HG02885 (cell line): ENCODE measurements at regions not wholly inside any gene's neighbourhood (a gene's known extent, or its start where the extent isn't known, plus 50 kb on each side); places are given as distances from the start of the nearest gene placed in this dataset.

ENCODE experiments used
- ATAC-seq: cut with Tn5 transposase; IDR thresholded peaks from one replicate; pipeline ENCODE4 v1.9.1; 2021; ENCODE audit warnings: mild to moderate bottlenecking; ENCODE audit not compliant: unreplicated experiment, poor library complexity

DNA sequence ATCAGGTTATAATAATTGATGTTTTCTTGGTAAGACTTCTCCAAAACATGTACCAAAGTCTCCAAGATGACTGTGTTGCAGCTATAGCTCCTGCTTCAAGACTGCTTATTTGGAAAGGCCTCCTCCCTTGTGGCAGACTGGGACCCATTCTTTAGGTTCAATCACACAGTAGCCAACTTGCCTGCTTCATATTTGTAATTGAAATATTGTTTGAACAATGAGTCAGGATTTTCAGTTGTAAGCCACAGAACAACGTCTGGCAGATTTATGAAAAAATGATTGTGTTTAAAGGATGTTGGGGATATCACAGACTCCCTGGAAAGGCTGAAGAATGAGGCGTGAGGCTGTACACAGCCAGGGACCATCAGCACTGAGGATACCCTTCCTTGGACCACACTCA, 458.9 kb downstream of the MED10 start:
- no peak for ATAC-seq

DNA sequence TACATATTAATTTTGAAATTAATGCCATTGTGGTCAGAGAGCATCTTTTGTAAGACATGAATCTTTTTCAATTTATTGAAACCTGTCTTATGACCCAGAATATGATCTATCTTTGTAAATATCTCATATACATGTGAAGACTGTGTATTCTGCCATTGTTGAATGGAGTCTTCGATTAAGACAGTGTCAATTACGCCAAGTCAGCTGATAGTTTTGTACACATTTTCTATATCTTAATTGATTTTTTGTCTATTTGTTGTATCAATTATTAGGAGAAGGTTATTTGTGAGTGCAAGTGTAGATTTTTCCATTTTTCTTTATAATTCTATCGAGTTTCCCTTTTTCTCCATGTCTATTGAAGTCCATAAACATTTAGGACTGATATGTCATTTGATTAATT, 471.6 kb downstream of the MED10 start:
- no peak for ATAC-seq

DNA sequence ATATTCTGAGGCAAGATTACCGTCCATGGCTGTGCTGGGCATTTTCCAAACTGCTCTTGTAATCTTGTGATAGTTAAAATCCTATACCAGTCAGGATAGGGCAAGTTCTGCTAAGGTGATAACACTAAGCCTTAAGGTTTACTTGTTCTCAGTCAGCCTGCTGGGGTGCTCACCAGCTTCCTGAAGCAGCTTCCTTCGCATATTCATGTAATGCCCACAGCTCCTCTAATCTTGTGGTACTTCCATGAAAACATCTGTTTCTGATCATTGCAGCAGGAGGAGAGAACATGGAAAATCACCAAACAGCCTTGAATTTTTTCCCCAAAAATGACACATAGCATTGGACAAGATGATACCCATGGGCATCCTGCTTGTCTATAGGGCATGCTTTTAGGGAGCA, 473.2 kb downstream of the MED10 start:
- ATAC-seq = no peak

DNA sequence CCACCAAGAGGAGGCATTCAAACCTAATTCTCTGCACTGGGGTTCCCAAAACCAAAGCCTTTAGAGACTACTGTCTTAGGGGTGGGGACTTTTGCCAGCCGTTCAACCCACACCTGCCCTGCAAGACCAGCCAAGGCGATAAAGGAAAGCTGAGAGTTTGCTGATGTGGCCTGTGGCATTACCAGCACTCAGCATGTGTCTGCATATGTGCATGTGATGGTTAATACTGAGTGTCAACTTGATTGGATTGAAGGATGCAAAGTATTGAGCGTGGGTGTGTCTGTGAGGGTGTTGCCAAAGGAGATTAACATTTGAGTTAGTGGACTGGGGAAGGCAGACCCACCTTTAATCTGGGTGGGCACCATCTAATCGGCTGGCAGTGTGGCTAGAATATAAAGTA, 474.2 kb downstream of the MED10 start:
- no peak for ATAC-seq

DNA sequence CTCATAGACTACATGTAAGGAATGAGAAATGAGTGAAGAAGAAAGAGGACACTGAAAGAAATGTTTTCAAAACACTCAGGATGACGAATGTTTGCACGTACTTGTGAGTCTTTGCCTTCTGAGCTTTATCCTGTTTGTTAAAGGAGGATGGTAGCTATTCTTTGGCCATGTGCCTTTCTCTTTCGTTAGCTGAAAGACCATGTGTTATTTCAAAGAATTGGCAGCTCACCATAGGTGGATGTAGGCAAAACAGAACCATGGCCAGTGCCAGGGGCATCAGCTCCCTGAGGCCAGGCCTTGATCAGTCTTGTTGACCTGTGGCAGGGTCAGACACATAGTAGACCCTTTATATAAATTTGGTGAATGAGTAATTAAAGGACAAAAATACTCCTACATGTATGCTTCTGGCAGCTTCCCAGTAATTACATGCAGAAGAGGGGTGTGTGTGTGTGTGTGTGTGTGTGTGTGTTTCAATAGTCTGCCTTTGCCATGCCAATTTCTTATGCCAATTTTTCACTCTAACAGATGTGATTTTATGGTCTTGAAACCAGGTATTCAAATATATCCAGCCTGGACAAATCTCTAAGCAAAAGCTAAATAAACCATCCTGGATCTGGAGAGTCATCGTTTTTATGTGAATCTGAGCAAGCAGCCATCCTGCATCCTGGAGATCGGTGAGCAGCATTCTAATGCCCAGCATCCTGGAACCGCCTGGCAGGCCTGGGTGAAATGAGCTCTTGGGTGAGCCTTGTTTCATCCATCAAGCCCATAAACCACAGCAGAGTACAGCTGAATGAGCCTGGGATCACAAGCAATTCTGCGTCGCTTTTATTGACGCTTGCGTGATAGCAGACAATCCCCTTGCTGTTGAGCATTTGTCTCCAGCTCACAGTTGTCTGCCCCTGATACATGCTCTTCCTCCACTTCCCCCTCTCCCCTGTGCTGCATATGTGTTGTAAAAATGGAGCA, 475.4 kb downstream of the MED10 start:
- ATAC-seq = no peak

DNA sequence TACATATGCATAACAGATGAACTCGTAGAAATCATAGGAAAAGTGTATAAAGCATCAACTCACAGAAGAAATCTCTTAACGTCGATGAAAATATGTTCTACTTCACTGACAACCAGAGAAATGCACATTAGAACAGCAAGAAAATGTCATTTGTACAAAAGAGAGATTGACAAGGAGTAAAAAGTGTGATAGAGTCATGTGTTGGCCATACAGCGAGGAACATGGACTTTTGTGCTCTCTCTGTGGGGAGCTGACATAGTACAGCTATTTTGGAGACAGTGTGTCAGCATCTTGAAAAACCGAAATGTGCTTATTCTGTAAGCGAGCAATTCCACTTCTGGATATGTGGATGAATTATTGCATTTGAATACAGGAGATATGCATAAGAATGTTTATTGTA, 477.9 kb downstream of the ICE1 start:
- no peak for ATAC-seq

DNA sequence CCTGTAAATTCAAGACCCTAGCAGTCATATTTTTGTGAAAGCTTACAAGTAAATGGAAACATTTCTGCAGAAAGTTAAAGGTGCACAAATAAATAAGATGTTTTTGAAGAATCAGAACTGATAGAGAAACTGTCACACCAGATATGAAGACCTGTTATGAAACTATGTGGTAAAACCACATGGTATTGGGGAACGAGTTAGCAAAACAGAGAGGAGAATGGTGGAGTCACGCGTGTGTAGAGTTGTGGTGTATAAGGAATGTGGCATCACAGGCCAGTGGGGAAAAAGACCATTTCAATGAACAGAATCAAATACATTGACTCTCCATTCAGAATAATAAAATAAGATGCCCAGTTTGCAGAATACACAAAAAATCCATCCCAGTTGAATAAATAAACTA, 477.2 kb downstream of the ICE1 start:
- ATAC-seq = no peak

DNA sequence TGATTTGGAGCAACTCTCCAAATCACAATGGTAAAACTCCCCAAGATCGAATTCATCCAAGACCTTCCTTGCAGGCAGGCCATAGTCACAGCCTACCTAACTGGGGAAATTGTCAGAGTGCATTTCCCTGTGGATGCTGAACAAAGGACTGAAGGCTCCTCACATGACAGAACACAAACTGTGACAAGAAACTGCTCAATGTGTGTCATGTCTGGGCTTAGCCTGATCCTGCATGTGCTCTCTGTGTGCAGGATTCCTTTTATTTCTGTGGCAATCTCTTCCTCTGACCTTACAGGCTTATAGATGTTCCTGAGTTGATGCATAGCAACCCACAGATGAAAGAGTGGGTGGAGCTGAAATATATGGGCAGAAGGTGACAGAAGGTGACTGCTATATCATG, 465.8 kb downstream of the ICE1 start:
- ATAC-seq = no peak

DNA sequence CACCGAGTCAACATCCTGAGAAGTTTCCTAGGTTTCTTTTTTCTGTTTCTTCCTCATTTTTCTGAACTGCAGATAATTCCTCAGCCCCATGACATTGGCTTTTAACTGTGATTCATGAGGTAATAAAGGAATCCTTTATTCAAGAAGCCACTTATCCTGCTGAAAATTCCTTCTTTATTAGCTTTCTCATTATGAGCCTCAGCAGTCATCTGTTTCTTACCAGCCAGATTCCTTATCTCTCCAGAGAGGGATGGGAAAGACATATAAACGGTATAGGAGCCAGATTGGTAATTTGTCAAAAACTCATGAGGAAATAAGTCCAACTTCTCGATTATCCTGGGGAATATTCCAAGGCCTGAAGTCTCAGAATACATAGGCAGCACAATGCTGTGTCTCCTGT, 465.4 kb downstream of the ICE1 start:
- no peak for ATAC-seq

DNA sequence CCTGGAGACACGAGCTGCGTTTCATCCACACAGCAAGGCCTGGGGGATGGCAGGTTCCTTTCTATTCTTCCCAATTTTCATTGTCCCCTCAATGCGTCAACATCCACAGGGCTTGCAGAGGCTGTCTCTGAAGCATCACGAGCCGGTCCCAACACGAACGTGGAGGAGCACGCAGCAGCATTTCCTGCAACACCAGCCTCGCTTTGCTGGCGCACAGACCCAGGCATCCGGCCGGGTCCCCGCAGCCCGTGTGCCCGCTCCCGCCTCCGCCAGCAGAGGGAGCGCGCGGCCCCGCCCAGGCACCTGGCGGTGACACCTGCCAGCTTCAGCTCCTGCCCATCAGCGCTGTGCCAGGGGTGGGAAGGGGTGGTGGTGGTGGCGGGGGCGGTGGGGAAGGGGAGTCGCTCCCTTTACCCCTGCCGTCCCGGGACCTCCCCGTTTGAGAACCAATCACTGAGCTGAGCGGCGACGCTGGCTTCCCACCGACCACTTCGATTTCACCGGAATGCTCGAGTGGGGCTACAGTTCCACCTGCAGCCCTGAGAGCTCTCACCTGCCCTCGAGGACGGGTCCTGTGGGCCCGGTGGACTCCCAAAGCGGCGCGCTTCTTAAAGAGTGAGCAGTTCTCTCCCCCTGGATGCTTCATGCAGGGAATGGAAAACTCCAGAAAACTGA, 464.5 kb downstream of the ICE1 start:
- peak; percentile 86 for ATAC-seq

DNA sequence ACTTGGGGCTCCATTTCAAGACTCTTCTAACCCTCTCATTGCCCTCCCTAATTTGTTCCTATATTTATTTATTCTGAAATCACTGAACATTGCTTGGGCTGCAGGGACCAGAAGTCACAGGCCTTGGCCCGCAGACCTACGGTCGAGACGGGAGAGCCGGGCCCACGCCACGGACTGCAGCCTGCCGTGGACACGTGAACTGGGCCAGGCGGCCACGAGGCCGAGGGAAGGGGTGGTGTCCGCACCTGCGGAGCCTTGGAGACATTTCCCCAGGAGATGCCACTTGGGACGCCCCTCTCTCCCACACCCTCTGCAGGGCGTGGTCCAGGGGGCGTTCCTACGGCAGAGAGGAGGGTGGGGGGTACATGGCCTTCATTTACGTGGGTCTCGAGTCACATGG, 463.9 kb downstream of the ICE1 start:
- no peak for ATAC-seq

DNA sequence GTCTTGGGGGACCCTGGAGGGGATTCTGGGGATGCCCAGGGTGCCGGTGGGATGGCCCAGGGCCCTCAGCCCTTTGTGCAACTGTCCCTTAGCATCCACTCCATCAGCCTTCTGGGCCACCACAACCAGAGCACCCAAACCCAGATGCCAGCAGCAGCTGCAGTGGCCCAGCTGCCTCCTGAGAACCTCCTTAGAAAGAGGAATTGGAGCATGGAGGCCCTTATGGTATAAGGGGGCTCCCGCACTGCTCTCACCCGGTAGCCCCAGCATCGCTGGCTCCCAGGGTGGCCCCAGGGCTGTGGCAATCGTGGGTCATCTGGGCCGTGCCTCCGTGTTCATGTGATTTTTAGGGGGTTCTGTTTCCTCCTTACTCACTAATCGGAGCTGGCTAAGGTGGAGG, 463.3 kb downstream of the ICE1 start:
- no peak for ATAC-seq

DNA sequence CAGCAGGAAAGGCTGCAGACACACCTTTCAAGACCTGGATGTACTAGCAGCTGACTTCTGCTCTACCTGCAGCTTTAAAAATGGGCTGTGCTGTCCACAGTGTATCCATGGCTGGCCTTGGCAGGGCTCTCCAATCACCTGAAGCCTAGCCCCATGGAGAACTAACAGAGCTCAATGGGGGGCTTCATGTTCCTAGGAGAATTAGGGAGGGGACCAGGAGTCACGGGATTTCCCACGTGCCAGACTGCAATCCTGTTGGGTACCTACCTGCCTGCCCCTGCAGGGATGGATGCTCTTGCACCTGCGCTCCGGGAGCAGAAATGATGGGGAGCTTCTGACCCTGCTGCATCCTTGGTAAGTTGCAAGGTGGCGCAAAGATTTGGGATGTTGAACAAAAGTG, 462.1 kb downstream of the ICE1 start:
- ATAC-seq = no peak

DNA sequence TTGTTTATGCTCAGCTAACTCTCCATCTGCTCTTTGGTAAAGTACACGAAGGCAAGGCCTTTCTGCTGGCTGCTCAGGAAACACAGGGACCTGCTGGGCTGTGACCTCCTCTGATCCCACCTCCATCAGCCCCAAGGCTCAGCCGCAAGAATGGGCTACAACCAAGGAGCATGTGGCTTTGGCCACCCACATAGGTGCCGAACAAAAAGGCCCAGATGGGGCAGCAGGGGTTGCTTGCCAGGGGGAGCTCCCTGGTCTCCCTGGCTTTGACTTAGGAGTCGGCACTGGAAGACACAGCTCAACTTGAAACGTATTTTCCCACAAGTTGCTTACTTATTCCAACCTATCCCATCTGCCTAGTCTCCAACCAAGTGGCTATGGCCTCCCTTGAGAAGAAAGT, 461.1 kb downstream of the ICE1 start:
- no peak for ATAC-seq

DNA sequence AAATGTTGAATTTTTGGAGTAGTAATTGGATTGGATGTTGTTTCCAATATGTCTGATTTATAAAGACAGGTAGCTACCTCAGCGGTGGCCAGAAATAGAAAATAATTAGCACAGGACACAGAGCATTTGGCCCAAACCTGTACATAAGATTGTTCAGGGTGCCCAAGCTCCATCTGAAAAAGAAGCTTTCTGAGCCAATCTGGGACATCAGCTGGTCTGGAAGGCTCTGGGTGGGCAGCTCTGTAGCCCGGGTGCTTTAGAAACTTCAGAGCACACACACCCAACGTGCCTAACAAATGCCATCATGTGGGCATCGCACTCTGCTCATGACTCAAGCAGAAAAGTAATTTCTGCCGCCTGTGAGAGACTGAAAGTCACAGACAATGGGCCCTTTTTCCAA, 460.7 kb downstream of the ICE1 start:
- no peak for ATAC-seq

DNA sequence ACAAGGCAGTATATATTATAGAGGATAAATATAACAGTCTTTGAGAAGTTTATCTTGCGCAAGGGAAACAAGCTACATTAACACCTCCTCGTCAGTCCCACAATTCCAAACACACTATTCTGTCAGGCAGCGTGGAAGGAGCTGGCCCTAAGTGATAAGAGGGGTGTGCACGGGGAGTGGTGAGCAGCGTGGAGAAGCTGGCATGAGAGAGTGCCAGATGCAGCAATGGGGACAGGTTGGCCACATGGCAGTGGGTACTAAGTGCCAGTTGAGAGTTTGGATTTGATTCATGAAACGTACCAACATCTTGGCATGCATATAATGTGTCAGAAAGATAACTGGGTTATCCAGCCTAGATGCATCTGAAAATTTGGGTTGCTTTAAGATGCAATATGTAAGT, 460.2 kb downstream of the ICE1 start:
- ATAC-seq = no peak

DNA sequence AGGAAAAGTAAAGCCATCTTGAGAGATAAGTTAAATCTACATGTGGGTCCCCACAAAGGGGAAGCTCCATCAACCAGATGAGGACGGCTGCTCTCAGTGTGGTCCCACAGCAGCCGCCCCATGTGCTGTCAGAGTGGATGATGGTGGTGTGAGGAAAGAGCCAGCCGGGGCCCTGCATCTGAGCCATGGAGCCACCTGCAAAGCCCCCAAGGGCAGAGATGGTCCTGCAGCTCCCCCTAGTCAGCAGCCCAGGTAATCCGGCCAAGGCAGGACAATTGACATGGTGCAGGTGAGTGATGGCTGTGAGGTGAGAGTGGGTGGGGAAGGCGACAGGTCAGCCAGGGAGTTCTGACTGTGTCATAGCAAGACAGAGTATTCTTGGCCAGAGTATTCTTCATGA, 458.8 kb downstream of the ICE1 start:
- ATAC-seq = peak; percentile 54

DNA sequence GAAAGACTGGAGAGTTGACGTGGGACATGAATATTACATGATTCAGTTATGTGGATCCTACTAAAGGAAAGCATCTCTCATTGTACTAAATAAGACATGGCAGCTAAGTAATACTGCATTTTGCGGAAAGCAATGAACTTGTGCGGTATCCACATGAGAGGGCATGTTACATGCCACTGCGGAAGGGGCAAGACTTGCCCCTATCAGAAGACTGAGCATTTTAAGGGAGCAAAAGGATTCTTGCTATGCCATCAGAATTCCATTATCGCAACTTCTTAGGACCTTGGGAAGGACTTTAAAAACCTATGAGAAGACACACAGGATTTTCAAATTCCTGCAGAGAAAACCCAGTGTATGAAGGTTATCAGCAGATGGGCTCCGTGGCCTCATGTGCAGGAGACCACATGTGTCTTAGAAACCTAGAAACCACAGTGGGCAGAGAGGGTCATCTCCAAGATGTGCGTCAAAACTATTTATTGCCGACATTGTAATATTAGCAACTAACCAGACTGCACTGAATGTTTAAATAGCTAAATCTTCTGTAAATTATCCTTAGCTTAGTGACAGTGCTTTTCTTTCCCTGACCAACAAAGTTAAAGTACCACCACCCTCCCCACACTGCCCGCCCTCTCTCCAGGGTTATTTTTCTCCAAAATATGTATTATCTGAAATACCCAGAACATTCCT, 457.7 kb downstream of the ICE1 start:
- ATAC-seq = no peak

DNA sequence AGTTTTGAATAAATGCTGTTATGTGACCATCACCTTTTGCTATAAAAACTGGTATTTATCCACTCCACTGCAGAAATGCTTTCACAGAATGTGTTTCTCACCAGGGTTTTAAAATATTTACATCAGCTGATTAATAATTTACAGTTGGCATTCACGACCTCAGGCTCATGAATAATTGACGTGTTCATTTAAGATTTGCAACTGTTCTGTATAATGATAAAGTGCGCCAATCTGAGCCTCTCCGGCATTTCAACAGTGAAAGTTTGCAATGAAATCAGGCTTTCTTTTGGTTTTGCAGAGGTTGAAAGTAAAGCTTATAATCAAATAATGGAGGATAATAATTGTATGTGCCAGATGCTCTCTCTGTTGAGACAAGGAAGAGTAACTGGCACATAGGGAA, 434.9 kb downstream of the ICE1 start:
- no peak for ATAC-seq

DNA sequence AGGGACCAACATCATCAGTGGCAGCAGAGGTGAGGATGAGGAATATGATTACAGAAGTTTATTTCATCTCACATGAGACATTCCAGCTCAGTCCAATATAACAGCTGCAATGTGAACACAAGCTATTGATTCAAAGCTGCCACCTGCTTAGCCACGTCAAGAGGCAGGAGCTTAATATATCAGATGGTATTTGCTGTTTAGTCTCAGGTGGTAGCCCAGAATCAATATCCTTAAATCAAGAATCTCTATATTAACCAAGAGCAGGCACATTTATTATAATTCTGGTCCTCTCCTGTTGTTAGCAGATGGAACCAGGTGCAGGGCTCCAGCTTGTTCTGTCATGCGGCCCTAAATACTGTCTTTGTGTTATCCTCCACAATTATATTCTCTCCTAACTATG, 431.6 kb downstream of the ICE1 start:
- ATAC-seq = no peak

DNA sequence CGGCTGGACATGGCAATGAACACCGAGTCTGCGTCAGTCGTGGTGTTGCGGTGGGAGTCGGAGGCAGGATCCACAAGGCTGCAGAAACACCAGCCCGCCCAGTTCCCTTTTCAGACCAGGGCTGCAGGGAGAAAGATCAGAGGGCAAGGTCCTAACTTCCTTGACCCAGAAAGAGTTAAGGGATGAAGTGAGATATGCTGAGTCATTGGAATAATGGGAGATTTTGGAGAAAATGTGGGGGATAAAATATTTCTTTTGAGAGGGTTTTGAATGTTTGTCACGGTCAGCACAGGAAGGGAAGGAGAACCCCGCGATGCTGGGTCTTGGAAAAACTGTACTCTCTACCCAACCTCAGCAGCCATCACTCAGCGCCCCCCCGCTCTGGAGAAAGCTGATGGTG, 416.0 kb downstream of the ICE1 start:
- ATAC-seq = no peak
